HG03280 (cell line): ENCODE measurements at regions not wholly inside any gene's neighbourhood (a gene's known extent, or its start where the extent isn't known, plus 50 kb on each side); places are given as distances from the start of the nearest gene placed in this dataset.
A peak's percentile ranks its signal among the peaks of the same experiment; 100 is the strongest.
"Not testable (repeated sequence)": the region's sequence is repeated elsewhere in the genome, so short reads cannot be mapped to it uniquely, and the experiment has no call there.

Experiments used
- ATAC-seq: cut with Tn5 transposase; IDR thresholded peaks from one replicate; pipeline ENCODE4 v1.9.1; 2021; ENCODE audit warnings: mild to moderate bottlenecking, moderate library complexity; ENCODE audit not compliant: unreplicated experiment

- ATAC-seq, result no peak
Observed at GRCh38 chr9:96157675-96158074, 144.3 kb downstream of the HSD17B3 start.

- ATAC-seq, result no peak
Observed at GRCh38 chr9:96156171-96156974, 145.6 kb downstream of the HSD17B3 start.

- ATAC-seq, result no peak
Observed at GRCh38 chr9:96154081-96154480, 147.9 kb downstream of the HSD17B3 start.

- no peak for ATAC-seq
Observed at GRCh38 chr9:96152550-96152949, 149.4 kb downstream of the HSD17B3 start.

GRCh38 chr9:96150324-96151227 lies 151.4 kb downstream of the HSD17B3 start:
- ATAC-seq, result peak; percentile 89

- peak; percentile 51 for ATAC-seq
Observed at GRCh38 chr9:96149533-96150280, 152.3 kb downstream of the HSD17B3 start.

GRCh38 chr9:96148634-96149532 lies 153.1 kb downstream of the HSD17B3 start:
- ATAC-seq, result no peak

GRCh38 chr9:96147029-96147428 lies 154.9 kb downstream of the HSD17B3 start:
- ATAC-seq, result not testable (repeated sequence)

GRCh38 chr9:96141666-96142065 lies 160.3 kb downstream of the HSD17B3 start:
- no peak for ATAC-seq

- ATAC-seq, result no peak
Observed at GRCh38 chr9:96141128-96141474, 160.9 kb downstream of the HSD17B3 start.

GRCh38 chr9:96140296-96141127 lies 161.5 kb downstream of the HSD17B3 start:
- no peak for ATAC-seq

GRCh38 chr9:96139592-96140295 lies 162.2 kb downstream of the HSD17B3 start:
- ATAC-seq, result no peak

GRCh38 chr9:96138616-96139015 lies 163.4 kb downstream of the HSD17B3 start:
- ATAC-seq, result no peak

GRCh38 chr9:96137671-96138429 lies 164.1 kb downstream of the HSD17B3 start:
- ATAC-seq, result peak; percentile 27

- ATAC-seq, result peak; percentile 92
Observed at GRCh38 chr9:96136992-96137670, 164.8 kb downstream of the HSD17B3 start.

- no peak for ATAC-seq
Observed at GRCh38 chr9:96135753-96136290, 166.2 kb downstream of the HSD17B3 start.

- no peak for ATAC-seq
Observed at GRCh38 chr9:96135076-96135752, 166.8 kb downstream of the HSD17B3 start.
